SK-N-SH treated with all-trans-retinoic acid at 6 μM for 48 hours (cell line): ENCODE measurements at regions not wholly inside any gene's neighbourhood (a gene's known extent, or its start where the extent isn't known, plus 50 kb on each side); places are given as distances from the start of the nearest gene placed in this dataset.

Experiments
- ARNTL ChIP-seq: fragments of 450-650 bp; formaldehyde crosslinking; IDR thresholded peaks from 2 replicates; pipeline ENCODE4 v1.5.0; 2020; ENCODE audit warnings: low read depth, mild to moderate bottlenecking, moderate library complexity, borderline replicate concordance
- BACH2 ChIP-seq: fragments of 250-450 bp; sonication (Bioruptor Pico); IDR thresholded peaks from 2 replicates; pipeline ENCODE4 v1.9.0; 2021; ENCODE audit warnings: mild to moderate bottlenecking, borderline replicate concordance
- CSDC2 ChIP-seq: fragments of 250-450 bp; sonication (Bioruptor Pico); IDR thresholded peaks from 2 replicates; pipeline ENCODE4 v1.5.0; 2020; ENCODE audit warnings: mild to moderate bottlenecking, moderate library complexity
- SNAI2 ChIP-seq: fragments of 250-450 bp; sonication (Bioruptor Pico); IDR thresholded peaks from 2 replicates; pipeline ENCODE4 v1.5.0; 2020; ENCODE audit warnings: mild to moderate bottlenecking, moderate library complexity
- ZFP3 ChIP-seq: fragments of 250-450 bp; sonication (Bioruptor Pico); IDR thresholded peaks from 2 replicates; pipeline ENCODE4 v1.5.0; 2020; ENCODE audit warnings: mild to moderate bottlenecking, moderate library complexity
- ZNF8 ChIP-seq: fragments of 450-650 bp; formaldehyde crosslinking; IDR thresholded peaks from 2 replicates; pipeline ENCODE4 v1.5.0; 2020; ENCODE audit warnings: mild to moderate bottlenecking, moderate library complexity
- TF ChIP-seq, protein P1 (sequence below): fragments of 250-450 bp; sonication (Bioruptor Pico); IDR thresholded peaks from 2 replicates; pipeline ENCODE4 v1.8.0; 2020; ENCODE audit warnings: mild to moderate bottlenecking, moderate library complexity, borderline replicate concordance
- TF ChIP-seq, protein P2 (sequence below): fragments of 250-450 bp; sonication (Bioruptor Pico); IDR thresholded peaks from 2 replicates; pipeline ENCODE4 v1.5.1; 2020; ENCODE audit warnings: low read depth, mild to moderate bottlenecking, moderate library complexity

DNA sequence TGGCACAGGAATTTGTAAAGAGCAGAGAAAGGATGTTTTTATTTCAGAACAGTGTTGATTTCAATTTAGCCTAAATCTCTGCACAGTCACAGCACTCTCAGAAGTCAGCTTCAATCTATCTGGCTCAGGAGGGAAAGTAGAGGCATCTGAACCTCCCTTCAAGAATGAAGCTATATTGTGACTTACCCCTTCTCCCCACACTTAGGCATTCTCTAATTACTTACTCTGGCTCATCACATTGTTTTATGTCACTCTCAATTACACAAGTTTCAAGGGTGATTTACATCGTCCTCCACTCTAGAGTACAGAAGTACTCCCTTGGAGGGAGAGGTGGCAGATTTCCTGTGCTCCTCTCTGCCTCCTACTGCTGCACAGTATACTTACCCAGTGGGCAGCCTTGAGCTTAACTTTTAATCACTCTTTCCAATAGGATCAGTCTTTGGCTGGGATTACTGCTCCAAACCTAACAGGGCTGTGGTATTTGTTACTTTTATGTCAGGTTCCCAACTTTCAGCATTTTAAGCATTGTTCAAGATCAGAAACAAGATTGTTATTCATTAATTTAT is 211.4 kb downstream of the AASDHPPT start:
- TF ChIP-seq BACH2 = no peak
- no peak for TF ChIP-seq ZNF8 (CRISPR knock-in tag)
- no peak for TF ChIP-seq SNAI2
- no peak for TF ChIP-seq ZFP3 (CRISPR knock-in tag)
- TF ChIP-seq ARNTL (CRISPR knock-in tag) = no peak
- no peak for TF ChIP-seq CSDC2 (CRISPR knock-in tag)
- TF ChIP-seq, protein P1, sequence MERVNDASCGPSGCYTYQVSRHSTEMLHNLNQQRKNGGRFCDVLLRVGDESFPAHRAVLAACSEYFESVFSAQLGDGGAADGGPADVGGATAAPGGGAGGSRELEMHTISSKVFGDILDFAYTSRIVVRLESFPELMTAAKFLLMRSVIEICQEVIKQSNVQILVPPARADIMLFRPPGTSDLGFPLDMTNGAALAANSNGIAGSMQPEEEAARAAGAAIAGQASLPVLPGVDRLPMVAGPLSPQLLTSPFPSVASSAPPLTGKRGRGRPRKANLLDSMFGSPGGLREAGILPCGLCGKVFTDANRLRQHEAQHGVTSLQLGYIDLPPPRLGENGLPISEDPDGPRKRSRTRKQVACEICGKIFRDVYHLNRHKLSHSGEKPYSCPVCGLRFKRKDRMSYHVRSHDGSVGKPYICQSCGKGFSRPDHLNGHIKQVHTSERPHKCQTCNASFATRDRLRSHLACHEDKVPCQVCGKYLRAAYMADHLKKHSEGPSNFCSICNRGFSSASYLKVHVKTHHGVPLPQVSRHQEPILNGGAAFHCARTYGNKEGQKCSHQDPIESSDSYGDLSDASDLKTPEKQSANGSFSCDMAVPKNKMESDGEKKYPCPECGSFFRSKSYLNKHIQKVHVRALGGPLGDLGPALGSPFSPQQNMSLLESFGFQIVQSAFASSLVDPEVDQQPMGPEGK = no peak
- TF ChIP-seq, protein P2, sequence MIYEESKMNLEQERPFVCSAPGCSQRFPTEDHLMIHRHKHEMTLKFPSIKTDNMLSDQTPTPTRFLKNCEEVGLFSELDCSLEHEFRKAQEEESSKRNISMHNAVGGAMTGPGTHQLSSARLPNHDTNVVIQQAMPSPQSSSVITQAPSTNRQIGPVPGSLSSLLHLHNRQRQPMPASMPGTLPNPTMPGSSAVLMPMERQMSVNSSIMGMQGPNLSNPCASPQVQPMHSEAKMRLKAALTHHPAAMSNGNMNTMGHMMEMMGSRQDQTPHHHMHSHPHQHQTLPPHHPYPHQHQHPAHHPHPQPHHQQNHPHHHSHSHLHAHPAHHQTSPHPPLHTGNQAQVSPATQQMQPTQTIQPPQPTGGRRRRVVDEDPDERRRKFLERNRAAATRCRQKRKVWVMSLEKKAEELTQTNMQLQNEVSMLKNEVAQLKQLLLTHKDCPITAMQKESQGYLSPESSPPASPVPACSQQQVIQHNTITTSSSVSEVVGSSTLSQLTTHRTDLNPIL = no peak
